WTC11 (cell line): ENCODE measurements at regions not wholly inside any gene's neighbourhood (a gene's known extent, or its start where the extent isn't known, plus 50 kb on each side); places are given as distances from the start of the nearest gene placed in this dataset.

Experiments used
- ETV6 ChIP-seq: sonication (generic); formaldehyde crosslinking; IDR thresholded peaks from 2 replicates; pipeline ENCODE4 v1.8.1; 2022; ENCODE audit warnings: mild to moderate bottlenecking, missing genetic modification reagents
- GABPB1 ChIP-seq: sonication (generic); formaldehyde crosslinking; IDR thresholded peaks from 2 replicates; pipeline ENCODE4 v1.8.1; 2023; ENCODE audit warnings: mild to moderate bottlenecking, missing genetic modification reagents
- JUN ChIP-seq: sonication (generic); formaldehyde crosslinking; IDR thresholded peaks from 2 replicates; pipeline ENCODE4 v1.8.0; 2023; ENCODE audit warnings: mild to moderate bottlenecking, missing genetic modification reagents
- TCF7 ChIP-seq: sonication (generic); formaldehyde crosslinking; IDR thresholded peaks from 2 replicates; pipeline ENCODE4 v1.8.0; 2022; ENCODE audit warnings: mild to moderate bottlenecking, low read depth, missing genetic modification reagents, moderate library complexity
- ZNF263 ChIP-seq: sonication (generic); formaldehyde crosslinking; IDR thresholded peaks from 2 replicates; pipeline ENCODE4 v1.8.1; 2022; ENCODE audit warnings: low read depth, mild to moderate bottlenecking, moderate library complexity, missing genetic modification reagents
- ZNF317 ChIP-seq: sonication (generic); formaldehyde crosslinking; IDR thresholded peaks from 2 replicates; pipeline ENCODE4 v1.8.1; 2023; ENCODE audit warnings: low read depth, mild to moderate bottlenecking, moderate library complexity, missing genetic modification reagents, borderline replicate concordance
- TF ChIP-seq, protein P1 (sequence below): fragments of 200-600 bp; IDR thresholded peaks from 2 replicates; pipeline ENCODE4 v1.8.0; 2022; ENCODE audit warnings: antibody characterized with exemption
- TF ChIP-seq, protein P2 (sequence below): sonication (generic); formaldehyde crosslinking; IDR thresholded peaks from 2 replicates; pipeline ENCODE4 v1.8.0; 2022; ENCODE audit warnings: mild to moderate bottlenecking, missing genetic modification reagents
- TF ChIP-seq, protein P3 (sequence below): sonication (generic); formaldehyde crosslinking; conservative IDR thresholded peaks from 2 replicates; pipeline ENCODE4 v1.8.1; 2023; ENCODE audit warnings: mild to moderate bottlenecking, low read depth, missing genetic modification reagents, moderate library complexity
- TF ChIP-seq, protein P4 (sequence below): fragments of 250-450 bp; sonication (Bioruptor Pico); IDR thresholded peaks from 2 replicates; pipeline ENCODE4 v2.1.2; 2022; ENCODE audit warnings: mild to moderate bottlenecking, moderate library complexity

DNA sequence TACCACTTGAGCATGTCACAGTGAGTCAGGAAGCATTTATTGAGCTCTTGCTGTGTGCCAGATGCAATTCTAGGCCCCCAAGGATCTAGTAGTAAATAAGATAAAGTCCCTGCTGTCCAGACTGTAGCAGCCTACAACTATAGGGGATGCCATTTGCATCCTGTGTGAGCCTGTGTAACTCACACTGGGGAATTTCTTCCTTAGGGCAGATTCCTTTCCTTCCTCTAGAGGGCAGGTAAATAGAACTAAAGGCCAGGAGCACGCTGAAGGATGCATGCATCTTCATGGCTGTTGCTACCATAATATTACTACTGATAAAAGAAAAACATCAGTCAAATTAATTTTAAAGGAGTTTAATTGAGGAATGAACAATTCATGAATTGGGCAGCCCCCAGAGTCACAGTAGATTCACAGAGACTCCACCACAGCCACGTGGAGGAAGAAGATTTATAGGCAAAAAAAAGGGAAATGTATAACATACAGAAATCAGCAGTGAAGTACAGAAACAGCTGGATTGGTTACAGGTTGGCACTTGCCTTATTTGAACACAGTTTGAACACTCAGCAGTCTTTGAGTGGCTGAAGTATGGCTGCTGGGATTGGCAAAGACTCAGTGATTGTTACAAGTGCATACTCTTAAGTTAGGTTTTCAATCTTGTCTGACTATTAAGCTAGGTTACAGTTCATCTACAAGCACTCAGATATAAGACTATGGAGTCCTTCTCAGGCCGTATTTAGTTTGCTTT, 98.9 kb downstream of the ACTL7B start:
- TF ChIP-seq ETV6 (CRISPR knock-in tag): no peak
- TF ChIP-seq, protein P1, sequence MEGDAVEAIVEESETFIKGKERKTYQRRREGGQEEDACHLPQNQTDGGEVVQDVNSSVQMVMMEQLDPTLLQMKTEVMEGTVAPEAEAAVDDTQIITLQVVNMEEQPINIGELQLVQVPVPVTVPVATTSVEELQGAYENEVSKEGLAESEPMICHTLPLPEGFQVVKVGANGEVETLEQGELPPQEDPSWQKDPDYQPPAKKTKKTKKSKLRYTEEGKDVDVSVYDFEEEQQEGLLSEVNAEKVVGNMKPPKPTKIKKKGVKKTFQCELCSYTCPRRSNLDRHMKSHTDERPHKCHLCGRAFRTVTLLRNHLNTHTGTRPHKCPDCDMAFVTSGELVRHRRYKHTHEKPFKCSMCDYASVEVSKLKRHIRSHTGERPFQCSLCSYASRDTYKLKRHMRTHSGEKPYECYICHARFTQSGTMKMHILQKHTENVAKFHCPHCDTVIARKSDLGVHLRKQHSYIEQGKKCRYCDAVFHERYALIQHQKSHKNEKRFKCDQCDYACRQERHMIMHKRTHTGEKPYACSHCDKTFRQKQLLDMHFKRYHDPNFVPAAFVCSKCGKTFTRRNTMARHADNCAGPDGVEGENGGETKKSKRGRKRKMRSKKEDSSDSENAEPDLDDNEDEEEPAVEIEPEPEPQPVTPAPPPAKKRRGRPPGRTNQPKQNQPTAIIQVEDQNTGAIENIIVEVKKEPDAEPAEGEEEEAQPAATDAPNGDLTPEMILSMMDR: peak; percentile 28; the same call in 1 of the 2 replicates
- TF ChIP-seq TCF7 (CRISPR knock-in tag): no peak
- TF ChIP-seq, protein P2, sequence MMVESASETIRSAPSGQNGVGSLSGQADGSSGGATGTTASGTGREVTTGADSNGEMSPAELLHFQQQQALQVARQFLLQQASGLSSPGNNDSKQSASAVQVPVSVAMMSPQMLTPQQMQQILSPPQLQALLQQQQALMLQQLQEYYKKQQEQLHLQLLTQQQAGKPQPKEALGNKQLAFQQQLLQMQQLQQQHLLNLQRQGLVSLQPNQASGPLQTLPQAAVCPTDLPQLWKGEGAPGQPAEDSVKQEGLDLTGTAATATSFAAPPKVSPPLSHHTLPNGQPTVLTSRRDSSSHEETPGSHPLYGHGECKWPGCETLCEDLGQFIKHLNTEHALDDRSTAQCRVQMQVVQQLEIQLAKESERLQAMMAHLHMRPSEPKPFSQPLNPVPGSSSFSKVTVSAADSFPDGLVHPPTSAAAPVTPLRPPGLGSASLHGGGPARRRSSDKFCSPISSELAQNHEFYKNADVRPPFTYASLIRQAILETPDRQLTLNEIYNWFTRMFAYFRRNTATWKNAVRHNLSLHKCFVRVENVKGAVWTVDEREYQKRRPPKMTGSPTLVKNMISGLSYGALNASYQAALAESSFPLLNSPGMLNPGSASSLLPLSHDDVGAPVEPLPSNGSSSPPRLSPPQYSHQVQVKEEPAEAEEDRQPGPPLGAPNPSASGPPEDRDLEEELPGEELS (CRISPR knock-in tag): no peak
- TF ChIP-seq ZNF317 (CRISPR knock-in tag): no peak
- TF ChIP-seq, protein P3, sequence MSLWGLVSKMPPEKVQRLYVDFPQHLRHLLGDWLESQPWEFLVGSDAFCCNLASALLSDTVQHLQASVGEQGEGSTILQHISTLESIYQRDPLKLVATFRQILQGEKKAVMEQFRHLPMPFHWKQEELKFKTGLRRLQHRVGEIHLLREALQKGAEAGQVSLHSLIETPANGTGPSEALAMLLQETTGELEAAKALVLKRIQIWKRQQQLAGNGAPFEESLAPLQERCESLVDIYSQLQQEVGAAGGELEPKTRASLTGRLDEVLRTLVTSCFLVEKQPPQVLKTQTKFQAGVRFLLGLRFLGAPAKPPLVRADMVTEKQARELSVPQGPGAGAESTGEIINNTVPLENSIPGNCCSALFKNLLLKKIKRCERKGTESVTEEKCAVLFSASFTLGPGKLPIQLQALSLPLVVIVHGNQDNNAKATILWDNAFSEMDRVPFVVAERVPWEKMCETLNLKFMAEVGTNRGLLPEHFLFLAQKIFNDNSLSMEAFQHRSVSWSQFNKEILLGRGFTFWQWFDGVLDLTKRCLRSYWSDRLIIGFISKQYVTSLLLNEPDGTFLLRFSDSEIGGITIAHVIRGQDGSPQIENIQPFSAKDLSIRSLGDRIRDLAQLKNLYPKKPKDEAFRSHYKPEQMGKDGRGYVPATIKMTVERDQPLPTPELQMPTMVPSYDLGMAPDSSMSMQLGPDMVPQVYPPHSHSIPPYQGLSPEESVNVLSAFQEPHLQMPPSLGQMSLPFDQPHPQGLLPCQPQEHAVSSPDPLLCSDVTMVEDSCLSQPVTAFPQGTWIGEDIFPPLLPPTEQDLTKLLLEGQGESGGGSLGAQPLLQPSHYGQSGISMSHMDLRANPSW: no peak
- TF ChIP-seq, protein P4, sequence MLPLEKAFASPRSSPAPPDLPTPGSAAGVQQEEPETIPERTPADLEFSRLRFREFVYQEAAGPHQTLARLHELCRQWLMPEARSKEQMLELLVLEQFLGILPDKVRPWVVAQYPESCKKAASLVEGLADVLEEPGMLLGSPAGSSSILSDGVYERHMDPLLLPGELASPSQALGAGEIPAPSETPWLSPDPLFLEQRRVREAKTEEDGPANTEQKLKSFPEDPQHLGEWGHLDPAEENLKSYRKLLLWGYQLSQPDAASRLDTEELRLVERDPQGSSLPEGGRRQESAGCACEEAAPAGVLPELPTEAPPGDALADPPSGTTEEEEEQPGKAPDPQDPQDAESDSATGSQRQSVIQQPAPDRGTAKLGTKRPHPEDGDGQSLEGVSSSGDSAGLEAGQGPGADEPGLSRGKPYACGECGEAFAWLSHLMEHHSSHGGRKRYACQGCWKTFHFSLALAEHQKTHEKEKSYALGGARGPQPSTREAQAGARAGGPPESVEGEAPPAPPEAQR: no peak
- no peak for TF ChIP-seq ZNF263 (CRISPR knock-in tag)
- TF ChIP-seq JUN (CRISPR knock-in tag): no peak
- no peak for TF ChIP-seq GABPB1 (CRISPR knock-in tag)
